ENCODE measurements at regions not wholly inside any gene's neighbourhood (a gene's known extent, or its start where the extent isn't known, plus 50 kb on each side); places are given as distances from the start of the nearest gene placed in this dataset.

- Histone ChIP-seq H3K27me3 (replicated peaks; ENCODE audit: insufficient read depth) (peaks cover 1% of the 10 kb centered on the region; the same call in 1 of the 2 replicates), H3K79me2 (ENCODE audit: insufficient read depth) (no peaks in the 10 kb centered on the region), H3K27ac (no peak overlapping the region), H3K4me1 (ENCODE audit: insufficient read depth) (no peaks in the 10 kb centered on the region), H3K9ac (no peak overlapping the region), H3K9me2 (ENCODE audit: insufficient read depth) (no peaks in the 10 kb centered on the region), H4K20me1 (ENCODE audit: insufficient read depth) (no peaks in the 10 kb centered on the region), H3F3A (ENCODE audit: insufficient read depth) (no peaks in the 10 kb centered on the region), H3K9me3 (ENCODE audit: low read depth) (no peaks in the 10 kb centered on the region), H3K4me2 (ENCODE audit: unreplicated experiment) (no peak overlapping the region), H3K36me3 (ENCODE audit: low read depth) (no peaks in the 10 kb centered on the region), H2AFZ (no peak overlapping the region), H3K4me3 (no peak overlapping the region)
- no peak for TF ChIP-seq EZH2phosphoT487 (IDR thresholded peaks at IDR 0.05; ENCODE audit: insufficient read depth, low read depth)
- TF ChIP-seq EZH2 (IDR thresholded peaks at IDR 0.05; ENCODE audit: insufficient read depth, poor library complexity, severe bottlenecking): no peak
- no peak for DNase-seq
- 33 to 43% methylated on average over 1 of the region's 1 CpG for whole genome bisulfite sequencing, 2 experiments (ENCODE audit: low coverage in 1 of 2, low lambda C conversion rate in 2 of 2, missing lambda C conversion rate in 2 of 2)
- in situ Hi-C loops (cut with MboI): no loop called here
These were observed 570.0 kb downstream of the MMUT start for GRCh38 chr6:48893048-48893447.

- no peaks in the 10 kb centered on the region for H3K27me3 ChIP-seq (replicated peaks; ENCODE audit: insufficient read depth)
- DNase-seq: no peak
- no peaks in the 10 kb centered on the region for H3K4me1 ChIP-seq (ENCODE audit: insufficient read depth)
- in situ Hi-C loops (cut with MboI): no loop called here
- H3K9ac ChIP-seq: no peak overlapping the region
- no peak overlapping the region for H2AFZ ChIP-seq
- H3K27ac ChIP-seq: no peak overlapping the region
- H3K4me3 ChIP-seq: no peak overlapping the region
- no peaks in the 10 kb centered on the region for H3F3A ChIP-seq (ENCODE audit: insufficient read depth)
- H3K9me2 ChIP-seq (ENCODE audit: insufficient read depth): no peaks in the 10 kb centered on the region
- no peaks in the 10 kb centered on the region for H3K9me3 ChIP-seq (ENCODE audit: low read depth)
- H3K79me2 ChIP-seq (ENCODE audit: insufficient read depth): no peaks in the 10 kb centered on the region
- no peaks in the 10 kb centered on the region for H3K36me3 ChIP-seq (ENCODE audit: low read depth)
- no peak for TF ChIP-seq EZH2 (IDR thresholded peaks at IDR 0.05; ENCODE audit: insufficient read depth, poor library complexity, severe bottlenecking)
- TF ChIP-seq EZH2phosphoT487 (IDR thresholded peaks at IDR 0.05; ENCODE audit: insufficient read depth, low read depth): no peak
- no peak overlapping the region for H3K4me2 ChIP-seq (ENCODE audit: unreplicated experiment)
- WGBS, 2 experiments (ENCODE audit: low coverage in 1 of 2, low lambda C conversion rate in 2 of 2, missing lambda C conversion rate in 2 of 2): 40 to 42% methylated on average over 3 of the region's 3 CpGs
- no peaks in the 10 kb centered on the region for H4K20me1 ChIP-seq (ENCODE audit: insufficient read depth)
These were observed 571.7 kb downstream of the MMUT start for GRCh38 chr6:48891308-48891707.

GRCh38 chr6:48889429-48889828, 573.6 kb downstream of the MMUT start:
- Histone ChIP-seq H3K36me3 (ENCODE audit: low read depth) (no peaks in the 10 kb centered on the region), H3K4me1 (ENCODE audit: insufficient read depth) (no peaks in the 10 kb centered on the region), H3K9me2 (ENCODE audit: insufficient read depth) (no peaks in the 10 kb centered on the region), H2AFZ (no peak overlapping the region), H4K20me1 (ENCODE audit: insufficient read depth) (no peaks in the 10 kb centered on the region), H3K27me3 (replicated peaks; ENCODE audit: insufficient read depth) (no peaks in the 10 kb centered on the region), H3K4me2 (ENCODE audit: unreplicated experiment) (no peak overlapping the region), H3K9ac (no peak overlapping the region), H3K9me3 (ENCODE audit: low read depth) (no peaks in the 10 kb centered on the region), H3K4me3 (no peak overlapping the region), H3K27ac (no peak overlapping the region), H3F3A (ENCODE audit: insufficient read depth) (no peaks in the 10 kb centered on the region), H3K79me2 (ENCODE audit: insufficient read depth) (no peaks in the 10 kb centered on the region)
- no peak for DNase-seq
- WGBS, 2 experiments (ENCODE audit: low coverage in 1 of 2, low lambda C conversion rate in 2 of 2, missing lambda C conversion rate in 2 of 2): 36 to 38% methylated on average over 2 of the region's 2 CpGs
- TF ChIP-seq EZH2phosphoT487 (IDR thresholded peaks at IDR 0.05; ENCODE audit: insufficient read depth, low read depth): no peak
- no peak for TF ChIP-seq EZH2 (IDR thresholded peaks at IDR 0.05; ENCODE audit: insufficient read depth, poor library complexity, severe bottlenecking)
- in situ Hi-C loops (cut with MboI): no loop called here

GRCh38 chr6:48883116-48883515, 579.9 kb downstream of the MMUT start:
- H3K27me3 ChIP-seq (replicated peaks; ENCODE audit: insufficient read depth): no peaks in the 10 kb centered on the region
- no peaks in the 10 kb centered on the region for H3K79me2 ChIP-seq (ENCODE audit: insufficient read depth)
- no peak for DNase-seq
- H3K4me3 ChIP-seq: no peak overlapping the region
- no peaks in the 10 kb centered on the region for H3K36me3 ChIP-seq (ENCODE audit: low read depth)
- H3K9me3 ChIP-seq (ENCODE audit: low read depth): no peaks in the 10 kb centered on the region
- no peaks in the 10 kb centered on the region for H3F3A ChIP-seq (ENCODE audit: insufficient read depth)
- H3K27ac ChIP-seq: no peak overlapping the region
- H2AFZ ChIP-seq: no peak overlapping the region
- in situ Hi-C loops (cut with MboI): no loop called here
- H3K4me1 ChIP-seq (ENCODE audit: insufficient read depth): no peaks in the 10 kb centered on the region
- no peak for TF ChIP-seq EZH2 (IDR thresholded peaks at IDR 0.05; ENCODE audit: insufficient read depth, poor library complexity, severe bottlenecking)
- TF ChIP-seq EZH2phosphoT487 (IDR thresholded peaks at IDR 0.05; ENCODE audit: insufficient read depth, low read depth): no peak
- no peak overlapping the region for H3K9ac ChIP-seq
- no peaks in the 10 kb centered on the region; the same call in 1 of the 2 replicates for H3K9me2 ChIP-seq (ENCODE audit: insufficient read depth)
- H4K20me1 ChIP-seq (ENCODE audit: insufficient read depth): no peaks in the 10 kb centered on the region
- peak overlapping the region; percentile 37 for H3K4me2 ChIP-seq (ENCODE audit: unreplicated experiment)

GRCh38 chr6:48881551-48881950, 581.5 kb downstream of the MMUT start:
- H3K79me2 ChIP-seq (ENCODE audit: insufficient read depth): no peaks in the 10 kb centered on the region
- no peaks in the 10 kb centered on the region for H3F3A ChIP-seq (ENCODE audit: insufficient read depth)
- no peaks in the 10 kb centered on the region for H3K4me1 ChIP-seq (ENCODE audit: insufficient read depth)
- H4K20me1 ChIP-seq (ENCODE audit: insufficient read depth): no peaks in the 10 kb centered on the region
- no peak overlapping the region for H3K9ac ChIP-seq
- no peaks in the 10 kb centered on the region for H3K27me3 ChIP-seq (replicated peaks; ENCODE audit: insufficient read depth)
- no peak overlapping the region for H2AFZ ChIP-seq
- no peak for TF ChIP-seq EZH2 (IDR thresholded peaks at IDR 0.05; ENCODE audit: insufficient read depth, poor library complexity, severe bottlenecking)
- DNase-seq: peak; percentile 0
- 0 to 4% methylated on average over 1 of the region's 1 CpG for WGBS, 2 experiments (ENCODE audit: low coverage in 1 of 2, low lambda C conversion rate in 2 of 2, missing lambda C conversion rate in 2 of 2)
- H3K36me3 ChIP-seq (ENCODE audit: low read depth): no peaks in the 10 kb centered on the region
- H3K4me3 ChIP-seq: no peak overlapping the region
- in situ Hi-C loops (cut with MboI): no loop called here
- H3K4me2 ChIP-seq (ENCODE audit: unreplicated experiment): no peak overlapping the region
- no peak overlapping the region for H3K27ac ChIP-seq
- H3K9me3 ChIP-seq (ENCODE audit: low read depth): no peaks in the 10 kb centered on the region
- H3K9me2 ChIP-seq (ENCODE audit: insufficient read depth): no peaks in the 10 kb centered on the region; the same call in 1 of the 2 replicates

Measured in GM23248 (cell line).